ENCODE measurements at regions not wholly inside any gene's neighbourhood (a gene's known extent, or its start where the extent isn't known, plus 50 kb on each side); places are given as distances from the start of the nearest gene placed in this dataset.

GRCh38 chr13:103410002-103410401, 343.8 kb upstream of the SLC10A2 start:
- DNase-seq (ENCODE audit: low spot score): no peak

GRCh38 chr13:103406967-103407366, 340.8 kb upstream of the SLC10A2 start:
- DNase-seq (ENCODE audit: low spot score): no peak

- no peak for DNase-seq (ENCODE audit: low spot score)
Measured at GRCh38 chr13:103405297-103405696, 339.1 kb upstream of the SLC10A2 start.

GRCh38 chr13:103403814-103404213, 337.6 kb upstream of the SLC10A2 start:
- no peak for DNase-seq (ENCODE audit: low spot score)

GRCh38 chr13:103403148-103403740, 337.0 kb upstream of the SLC10A2 start:
- DNase-seq (ENCODE audit: low spot score): peak; percentile 8

- no peak for DNase-seq (ENCODE audit: low spot score)
Measured at GRCh38 chr13:103395139-103395538, 328.9 kb upstream of the SLC10A2 start.

GRCh38 chr13:103394618-103395017, 328.4 kb upstream of the SLC10A2 start:
- DNase-seq (ENCODE audit: low spot score): no peak

- no peak for DNase-seq (ENCODE audit: low spot score)
Measured at GRCh38 chr13:103391936-103392335, 325.7 kb upstream of the SLC10A2 start.

- DNase-seq (ENCODE audit: low spot score): no peak
Measured at GRCh38 chr13:103388839-103389238, 322.6 kb upstream of the SLC10A2 start.

- peak; percentile 85 for DNase-seq (ENCODE audit: low spot score)
Measured at GRCh38 chr13:103386341-103386740, 320.1 kb upstream of the SLC10A2 start.

GRCh38 chr13:103373916-103374315, 307.7 kb upstream of the SLC10A2 start:
- DNase-seq (ENCODE audit: low spot score): no peak

GRCh38 chr13:103371271-103371670, 305.1 kb upstream of the SLC10A2 start:
- peak; percentile 44 for DNase-seq (ENCODE audit: low spot score)

GRCh38 chr13:103370790-103371189, 304.6 kb upstream of the SLC10A2 start:
- no peak for DNase-seq (ENCODE audit: low spot score)

- no peak for DNase-seq (ENCODE audit: low spot score)
Measured at GRCh38 chr13:103358255-103358932, 292.2 kb upstream of the SLC10A2 start.

GRCh38 chr13:103356226-103356864, 290.1 kb upstream of the SLC10A2 start:
- no peak for DNase-seq (ENCODE audit: low spot score)

GRCh38 chr13:103354171-103354570, 288.0 kb upstream of the SLC10A2 start:
- no peak for DNase-seq (ENCODE audit: low spot score)

- DNase-seq (ENCODE audit: low spot score): peak; percentile 90
Measured at GRCh38 chr13:103351035-103351828, 285.0 kb upstream of the SLC10A2 start.

GRCh38 chr13:103350147-103350546, 283.9 kb upstream of the SLC10A2 start:
- no peak for DNase-seq (ENCODE audit: low spot score)

- no peak for DNase-seq (ENCODE audit: low spot score)
Measured at GRCh38 chr13:103349211-103349980, 283.2 kb upstream of the SLC10A2 start.

GRCh38 chr13:103335241-103335640, 269.0 kb upstream of the SLC10A2 start:
- no peak for DNase-seq (ENCODE audit: low spot score)

GRCh38 chr13:103331924-103332323, 265.7 kb upstream of the SLC10A2 start:
- DNase-seq (ENCODE audit: low spot score): no peak

GRCh38 chr13:103328899-103329298, 262.7 kb upstream of the SLC10A2 start:
- DNase-seq (ENCODE audit: low spot score): no peak

Measured in kidney tubule cell (primary cell).